ENCODE measurements at regions not wholly inside any gene's neighbourhood (a gene's known extent, or its start where the extent isn't known, plus 50 kb on each side); places are given as distances from the start of the nearest gene placed in this dataset.

- H3K9me3 ChIP-seq, result no peaks in the 10 kb centered on the region
- H3K27ac ChIP-seq, result no peak overlapping the region
- no peaks in the 10 kb centered on the region for H3K36me3 ChIP-seq (replicated peaks in 1 of 2; ENCODE audit: insufficient read depth in 1 of 2, low read depth in 2 of 2)
- TF ChIP-seq CTCF (IDR thresholded peaks at IDR 0.05) (no peak), POLR2A (IDR thresholded peaks at IDR 0.05) (no peak)
- no peaks in the 10 kb centered on the region for H3K4me1 ChIP-seq
- 72 to 75% methylated on average over 1 of the region's 1 CpG for WGBS, 2 donors
- no peak overlapping the region for H3K4me3 ChIP-seq
- intact Hi-C loops (cut with DNase I), result no loop called here
- DNase-seq (no peak), ATAC-seq (no peak)
- H3K27me3 ChIP-seq, result no peaks in the 10 kb centered on the region
These were observed 286.6 kb downstream of the COL11A1 start for GRCh38 chr1:102821707-102822106.

DNA sequence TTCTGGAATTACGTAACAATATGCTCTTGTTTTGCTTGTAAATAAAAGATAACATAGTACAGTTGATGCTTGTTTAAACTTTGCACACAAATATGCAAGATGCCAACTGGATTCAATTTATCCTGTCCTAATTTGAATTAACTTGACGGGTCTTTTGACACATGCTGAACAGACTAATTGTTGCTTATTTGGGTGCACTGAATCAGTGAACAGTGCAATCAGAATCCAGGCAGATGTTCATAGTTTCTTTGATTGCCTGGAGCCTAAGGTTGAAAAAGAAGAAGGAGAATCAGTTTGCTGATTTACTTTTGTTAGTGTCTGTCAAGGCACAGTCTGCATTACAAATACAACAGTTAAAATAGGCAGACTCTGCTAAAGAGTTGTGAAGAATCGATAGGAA, 307.9 kb downstream of the COL11A1 start:
- Histone ChIP-seq H3K4me3 (no peak overlapping the region), H3K4me1 (no peaks in the 10 kb centered on the region), H3K36me3 (replicated peaks in 1 of 2; ENCODE audit: insufficient read depth in 1 of 2, low read depth in 2 of 2) (no peaks in the 10 kb centered on the region), H3K9me3 (no peaks in the 10 kb centered on the region), H3K27ac (no peak overlapping the region), H3K27me3 (no peaks in the 10 kb centered on the region)
- whole genome bisulfite sequencing, 2 donors, result 12 to 18% methylated on average over 3 of the region's 3 CpGs
- no peak for ATAC-seq
- intact Hi-C loops (cut with DNase I), result no loop called here
- TF ChIP-seq CTCF (IDR thresholded peaks at IDR 0.05) (no peak), POLR2A (IDR thresholded peaks at IDR 0.05) (no peak)
- no peak for DNase-seq

DNA sequence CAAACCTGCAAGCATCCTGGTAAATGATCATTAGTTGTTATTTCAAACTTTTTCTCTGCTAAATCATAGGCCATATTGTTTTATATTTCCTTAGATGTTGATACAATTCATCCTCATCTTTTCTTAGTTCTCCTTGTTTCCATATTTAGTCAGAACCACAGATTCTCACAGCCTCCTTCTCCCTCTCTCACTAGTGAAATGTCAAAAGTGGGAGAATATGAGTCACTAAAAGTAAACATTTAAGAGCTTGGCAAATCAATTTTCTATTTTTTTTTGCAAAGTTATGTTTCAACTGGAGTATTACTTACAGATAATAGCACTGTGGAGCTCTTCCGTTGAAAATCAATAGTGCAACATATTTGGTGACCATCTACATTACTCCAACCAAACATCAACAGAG, 308.8 kb downstream of the COL11A1 start:
- no peak for DNase-seq
- WGBS, 2 donors, result 13 to 15% methylated on average over 1 of the region's 1 CpG
- TF ChIP-seq POLR2A (IDR thresholded peaks at IDR 0.05) (no peak), CTCF (IDR thresholded peaks at IDR 0.05) (no peak)
- Histone ChIP-seq H3K36me3 (replicated peaks in 1 of 2; ENCODE audit: insufficient read depth in 1 of 2, low read depth in 2 of 2) (no peaks in the 10 kb centered on the region), H3K27ac (no peak overlapping the region), H3K27me3 (no peaks in the 10 kb centered on the region), H3K9me3 (no peaks in the 10 kb centered on the region), H3K4me3 (no peak overlapping the region), H3K4me1 (no peaks in the 10 kb centered on the region)
- intact Hi-C loops (cut with DNase I), result no loop called here
- no peak for ATAC-seq

- no peaks in the 10 kb centered on the region for H3K36me3 ChIP-seq (replicated peaks in 1 of 2; ENCODE audit: insufficient read depth in 1 of 2, low read depth in 2 of 2)
- no peak for ATAC-seq
- H3K4me1 ChIP-seq, result no peaks in the 10 kb centered on the region
- DNase-seq, result no peak
- no peak overlapping the region for H3K4me3 ChIP-seq
- TF ChIP-seq POLR2A (IDR thresholded peaks at IDR 0.05) (no peak), CTCF (IDR thresholded peaks at IDR 0.05) (no peak)
- no peak overlapping the region for H3K27ac ChIP-seq
- no peaks in the 10 kb centered on the region for H3K9me3 ChIP-seq
- intact Hi-C loops (cut with DNase I), result no loop called here
- H3K27me3 ChIP-seq, result no peaks in the 10 kb centered on the region
These were observed 309.6 kb downstream of the COL11A1 start for GRCh38 chr1:102798718-102799117.

DNA sequence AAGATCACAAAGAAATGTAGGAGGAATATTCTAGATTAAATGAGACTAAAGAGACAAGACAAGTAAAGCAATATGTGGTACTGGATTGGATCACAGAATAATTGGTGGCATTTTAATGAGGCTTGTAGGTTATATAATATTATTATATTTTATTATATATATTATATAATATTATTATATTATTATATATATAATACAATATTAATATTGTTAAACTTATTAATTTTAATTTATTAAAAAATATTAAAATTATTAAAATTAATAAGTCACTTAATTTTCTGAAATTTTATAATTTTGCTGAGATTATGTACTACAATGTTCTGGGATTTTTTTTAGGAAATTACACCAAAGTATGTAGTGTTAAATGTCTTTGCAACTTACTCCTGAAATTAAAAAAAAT, 311.9 kb downstream of the COL11A1 start:
- H3K27me3 ChIP-seq, result no peaks in the 10 kb centered on the region
- H3K27ac ChIP-seq, result no peak overlapping the region
- no peaks in the 10 kb centered on the region for H3K36me3 ChIP-seq (replicated peaks in 1 of 2; ENCODE audit: insufficient read depth in 1 of 2, low read depth in 2 of 2)
- DNase-seq, result no peak
- no peak for ATAC-seq
- no peaks in the 10 kb centered on the region for H3K9me3 ChIP-seq
- H3K4me1 ChIP-seq, result no peaks in the 10 kb centered on the region
- no peak overlapping the region for H3K4me3 ChIP-seq
- intact Hi-C loops (cut with DNase I), result no loop called here
- TF ChIP-seq POLR2A (IDR thresholded peaks at IDR 0.05) (no peak), CTCF (IDR thresholded peaks at IDR 0.05) (no peak)

Data from body of pancreas (tissue), 4 donors.